GM18870 (cell line): ENCODE measurements at regions not wholly inside any gene's neighbourhood (a gene's known extent, or its start where the extent isn't known, plus 50 kb on each side); places are given as distances from the start of the nearest gene placed in this dataset.
A peak's percentile ranks its signal among the peaks of the same experiment; 100 is the strongest.

Experiments used
- ATAC-seq: cut with Tn5 transposase; IDR thresholded peaks from one replicate; pipeline ENCODE4 v1.9.1; 2021; ENCODE audit warnings: moderate library complexity; ENCODE audit not compliant: unreplicated experiment

DNA sequence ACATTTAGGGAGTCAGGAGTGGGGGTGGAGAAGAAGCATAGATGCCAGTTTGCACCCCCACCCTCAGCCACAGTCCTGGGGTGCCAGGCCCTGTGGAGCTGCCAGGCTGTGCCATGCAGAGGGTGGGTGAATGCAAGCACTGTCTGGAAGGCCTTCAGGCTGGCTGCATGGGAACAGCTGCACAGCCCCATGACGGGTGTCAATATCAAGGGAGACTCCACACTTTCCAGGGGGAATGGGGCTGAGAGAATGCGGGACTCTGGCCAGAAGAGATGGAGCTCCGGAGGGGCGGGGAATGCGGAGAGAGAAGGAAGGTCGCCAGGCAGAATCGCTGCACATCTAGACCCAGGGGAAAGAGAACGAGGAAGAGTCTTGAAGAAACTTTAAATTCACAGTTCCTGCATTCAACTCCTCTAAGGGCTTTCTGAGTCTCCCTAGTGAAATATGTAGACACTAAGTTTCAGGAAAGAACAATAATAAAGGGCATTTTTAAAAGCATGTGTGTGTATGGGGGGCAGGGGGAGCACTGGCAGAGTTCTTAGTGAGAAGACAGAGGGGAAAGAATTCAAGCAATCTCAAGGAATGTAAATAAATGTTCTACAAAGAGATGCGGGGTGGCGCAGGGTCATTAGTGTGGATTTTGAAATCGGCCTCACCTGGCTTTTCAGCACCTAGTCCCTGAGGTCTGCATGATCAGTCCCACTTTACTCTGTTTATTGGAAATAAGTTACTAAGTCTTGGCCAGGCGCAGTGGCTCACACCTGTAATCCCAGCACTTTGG lies 59.1 kb downstream of the BOD1 start:
- ATAC-seq = no peak

DNA sequence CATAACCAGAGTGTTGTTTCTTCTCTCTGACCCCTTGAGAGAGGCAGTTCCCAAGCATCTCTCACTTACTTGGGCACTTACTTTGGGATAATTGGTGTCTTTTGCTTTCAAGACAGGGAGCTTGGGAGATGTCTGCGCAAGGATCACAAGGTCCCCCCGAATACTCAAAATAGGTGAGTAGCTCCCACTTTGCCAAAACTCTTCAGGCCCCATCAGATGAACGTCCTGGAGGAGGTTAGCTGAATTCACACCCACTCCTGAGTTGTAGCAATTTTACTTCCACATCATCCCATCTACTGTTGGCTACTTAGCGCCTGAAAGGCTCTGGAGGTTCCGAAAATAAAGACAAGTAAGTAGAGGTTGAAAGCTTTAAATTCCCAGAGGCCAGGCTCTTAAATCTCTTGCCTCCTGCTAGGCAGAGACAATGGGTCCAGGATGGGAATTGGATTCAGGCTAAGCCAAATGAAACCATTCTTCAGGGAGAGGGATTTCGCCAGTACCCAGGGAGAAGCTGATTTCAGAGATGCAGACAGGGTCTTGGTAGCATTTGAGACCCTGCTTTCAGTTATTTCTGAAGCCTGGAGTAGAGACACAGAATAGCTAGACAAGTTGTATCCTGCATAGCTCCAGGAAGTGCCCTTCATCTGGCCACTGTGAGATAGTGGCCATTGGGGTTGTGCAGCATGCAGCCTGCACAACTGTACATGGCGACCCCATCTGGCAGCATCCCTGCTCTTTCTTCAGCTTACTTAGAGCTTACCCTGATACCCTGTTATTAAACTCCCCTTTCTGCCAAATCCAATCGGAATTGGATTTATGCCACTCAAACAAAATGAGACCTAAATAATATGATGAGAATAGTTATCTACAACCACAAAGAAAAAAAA lies 60.1 kb downstream of the BOD1 start:
- no peak for ATAC-seq

- no peak for ATAC-seq
Observed at GRCh38 chr5:173554989-173555705, 61.3 kb downstream of the BOD1 start.

DNA sequence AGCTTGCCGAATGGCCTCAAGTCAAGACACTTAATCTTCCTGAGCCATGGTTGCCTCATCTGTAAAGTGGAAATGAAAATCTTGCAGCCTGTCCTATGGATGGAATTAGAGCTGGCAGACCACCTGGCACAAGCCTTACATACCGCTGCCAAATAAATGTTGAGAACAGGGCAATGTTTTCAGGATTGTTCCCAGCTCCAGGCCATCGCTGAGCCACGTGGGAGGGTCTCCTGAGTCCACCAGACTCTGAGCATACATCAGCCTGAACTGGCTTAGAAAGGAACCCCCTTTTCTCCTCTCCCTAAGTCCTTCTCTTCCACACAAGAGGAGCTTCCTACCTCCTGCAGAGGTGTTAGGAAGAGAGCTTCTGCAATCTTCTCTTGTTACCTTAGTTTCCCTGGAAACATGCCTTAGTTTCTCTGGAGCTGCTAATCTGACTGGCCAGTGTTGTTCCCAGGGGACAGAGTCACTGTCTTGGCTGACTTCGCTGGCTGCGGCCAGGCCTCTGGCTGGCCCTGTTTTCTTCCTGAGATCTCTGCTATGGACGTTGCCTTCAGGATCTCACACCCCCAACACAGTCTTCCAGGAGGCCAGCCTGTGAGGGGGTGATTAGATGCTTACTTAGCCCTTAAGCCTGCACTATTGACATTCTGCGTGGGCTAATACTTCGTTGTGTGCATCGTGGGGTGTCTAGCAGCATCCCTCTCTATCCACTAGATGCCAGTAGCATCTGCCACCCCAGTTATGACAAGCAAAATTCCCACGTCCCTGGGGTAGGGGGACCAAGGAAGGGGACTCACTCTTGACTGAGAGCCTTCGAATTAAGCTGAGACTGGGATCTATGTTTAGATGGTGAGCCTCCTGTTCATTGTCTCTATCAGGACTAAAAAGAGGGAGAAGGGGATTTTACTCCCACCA lies 62.2 kb downstream of the BOD1 start:
- no peak for ATAC-seq

GRCh38 chr5:173550641-173551040 lies 65.8 kb downstream of the BOD1 start:
- ATAC-seq = no peak

DNA sequence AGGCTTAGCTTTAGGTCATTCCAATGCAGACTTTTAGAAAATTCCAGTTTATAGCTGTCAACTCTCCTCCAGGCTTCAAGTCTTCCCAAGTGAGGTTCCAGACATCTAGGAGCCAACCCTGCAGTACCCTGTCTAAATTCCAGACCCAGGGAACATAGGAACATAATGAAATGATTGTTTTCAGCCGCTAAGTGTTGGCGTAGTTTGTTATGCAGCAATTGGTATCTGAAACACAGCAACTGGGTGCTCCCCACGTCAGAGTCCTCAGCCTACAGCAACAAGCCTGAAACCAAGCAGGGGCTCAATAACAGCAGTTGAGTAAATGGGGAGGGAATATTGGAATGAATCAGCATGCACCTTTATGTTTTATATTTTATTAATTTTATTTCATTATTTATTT lies 66.8 kb downstream of the BOD1 start:
- no peak for ATAC-seq

DNA sequence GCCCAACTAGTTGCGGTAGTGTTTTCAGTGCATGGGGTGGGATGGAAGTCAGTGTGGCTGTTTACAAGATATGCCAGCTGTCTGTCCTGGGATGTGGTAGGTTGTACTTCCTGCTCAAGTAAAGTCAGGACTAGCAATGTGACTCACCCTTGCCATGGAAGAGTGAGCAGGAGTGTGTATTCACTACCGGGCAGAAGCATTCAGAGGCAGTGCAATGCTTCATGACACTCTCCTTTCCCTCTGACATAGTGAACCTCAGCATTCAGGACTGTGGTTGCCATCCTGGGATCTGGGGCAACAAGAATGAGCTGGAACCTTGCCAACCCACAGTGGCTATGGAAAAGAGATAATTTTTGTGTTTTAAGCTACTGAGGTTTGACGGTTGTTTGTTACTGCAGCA lies 68.9 kb downstream of the BOD1 start:
- peak; percentile 81 for ATAC-seq

DNA sequence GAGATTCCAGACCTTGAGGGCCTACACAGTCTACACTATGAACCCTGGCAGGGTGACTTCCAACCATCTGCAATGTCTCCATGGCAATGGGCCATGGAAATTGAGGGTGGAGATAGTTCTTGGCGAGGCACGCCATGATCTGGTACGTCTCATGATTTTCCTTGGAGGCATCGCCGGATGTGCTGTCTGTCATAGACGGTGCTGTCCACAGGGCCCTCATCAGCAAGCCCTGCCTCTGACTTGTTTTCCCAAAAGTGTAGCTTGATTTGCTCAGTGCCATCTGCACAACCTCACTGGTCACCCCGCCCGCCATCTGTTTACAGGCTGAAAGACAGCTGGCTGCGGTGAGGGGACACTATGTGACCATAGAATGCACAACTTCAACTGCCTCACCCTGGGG lies 73.5 kb downstream of the BOD1 start:
- ATAC-seq = no peak

DNA sequence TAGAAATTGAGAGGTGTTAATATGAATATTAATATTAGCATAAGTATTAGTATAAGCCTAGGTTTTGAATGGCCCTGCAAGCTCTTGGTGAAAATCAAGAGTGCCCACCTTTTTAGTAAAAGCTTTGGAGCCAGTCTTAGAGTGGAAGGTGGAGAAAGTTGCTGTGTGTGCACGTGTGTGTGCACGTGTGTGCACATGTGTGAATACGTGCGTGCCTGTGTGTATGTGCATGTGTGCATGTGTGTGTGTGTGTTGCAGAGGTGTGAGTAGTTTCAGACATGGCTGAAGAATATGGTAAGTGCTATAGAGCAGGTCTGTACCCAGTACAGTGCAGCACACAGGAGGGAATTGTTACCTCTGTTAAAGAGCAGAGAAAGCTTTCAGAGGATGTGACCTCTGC lies 74.3 kb downstream of the BOD1 start:
- ATAC-seq = no peak

- ATAC-seq = no peak
Observed at GRCh38 chr5:173538654-173539053, 77.8 kb downstream of the BOD1 start.

DNA sequence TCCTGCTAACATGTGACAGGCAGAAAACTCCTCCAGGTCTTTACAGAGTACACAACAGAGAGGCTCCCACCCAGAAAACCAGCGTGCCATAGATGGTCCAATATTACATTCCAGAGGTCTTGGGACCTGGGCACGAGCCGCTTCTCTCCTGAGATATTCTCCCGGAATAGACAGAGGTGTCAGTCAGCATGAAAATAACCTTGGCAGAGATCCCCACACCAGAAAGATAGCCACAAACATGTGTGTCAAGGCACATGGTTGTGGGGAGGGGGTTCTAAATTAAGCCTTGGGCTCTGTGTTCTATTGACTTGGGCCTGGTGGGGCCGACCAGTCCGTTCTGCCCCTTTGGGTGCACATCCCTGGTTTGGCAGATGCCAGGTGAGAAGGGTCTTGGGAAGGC lies 78.4 kb downstream of the BOD1 start:
- ATAC-seq = no peak

DNA sequence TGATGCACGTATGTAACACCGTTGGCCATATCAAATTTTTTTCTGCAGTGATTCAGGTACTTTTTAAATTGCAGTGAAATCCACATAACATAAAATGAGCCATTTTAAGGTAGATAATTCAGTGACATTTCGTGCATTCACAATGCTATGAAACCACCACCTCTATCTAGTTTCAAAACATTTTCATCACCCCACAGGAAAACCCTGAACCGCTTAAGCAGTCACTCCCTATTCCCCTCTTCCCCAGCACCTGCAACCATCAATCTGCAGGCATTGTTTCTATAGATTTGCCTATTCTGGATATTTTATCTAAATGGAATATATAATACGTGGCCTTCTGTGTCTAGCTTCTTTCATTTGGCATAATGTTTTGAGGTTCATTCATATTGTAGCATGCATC lies 79.2 kb downstream of the BOD1 start:
- ATAC-seq = no peak

DNA sequence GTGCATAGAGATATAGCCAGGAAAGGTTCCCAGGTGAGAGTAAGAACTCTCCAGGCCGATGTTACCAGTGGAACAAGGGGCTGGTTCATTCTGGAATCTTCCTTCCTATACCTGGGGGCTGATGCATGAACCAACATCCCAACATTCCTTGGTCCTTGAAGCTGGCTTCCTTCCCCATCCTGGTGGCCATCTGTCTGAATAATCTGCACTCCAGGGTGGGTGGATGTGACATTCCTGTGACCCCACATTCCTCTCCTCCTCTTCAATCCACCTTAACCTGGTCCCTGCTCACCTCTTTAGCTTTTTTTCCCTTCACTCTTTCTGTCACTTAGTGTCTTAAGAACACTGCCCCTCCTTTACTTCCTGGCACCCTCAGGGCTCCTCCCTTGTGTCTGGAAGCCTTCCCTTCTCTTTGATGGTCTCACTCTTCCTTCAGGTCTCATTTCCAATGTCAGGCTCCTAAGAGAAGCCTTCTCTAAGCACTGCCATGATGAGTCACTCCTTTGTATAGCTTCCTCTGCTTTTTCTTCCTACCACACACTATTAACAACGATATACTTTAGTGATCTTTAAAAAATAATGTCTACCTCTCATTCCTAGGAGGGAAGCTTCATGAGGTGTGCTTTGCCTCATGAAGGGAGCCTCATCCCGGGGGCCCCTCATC lies 80.3 kb downstream of the BOD1 start:
- ATAC-seq = no peak

DNA sequence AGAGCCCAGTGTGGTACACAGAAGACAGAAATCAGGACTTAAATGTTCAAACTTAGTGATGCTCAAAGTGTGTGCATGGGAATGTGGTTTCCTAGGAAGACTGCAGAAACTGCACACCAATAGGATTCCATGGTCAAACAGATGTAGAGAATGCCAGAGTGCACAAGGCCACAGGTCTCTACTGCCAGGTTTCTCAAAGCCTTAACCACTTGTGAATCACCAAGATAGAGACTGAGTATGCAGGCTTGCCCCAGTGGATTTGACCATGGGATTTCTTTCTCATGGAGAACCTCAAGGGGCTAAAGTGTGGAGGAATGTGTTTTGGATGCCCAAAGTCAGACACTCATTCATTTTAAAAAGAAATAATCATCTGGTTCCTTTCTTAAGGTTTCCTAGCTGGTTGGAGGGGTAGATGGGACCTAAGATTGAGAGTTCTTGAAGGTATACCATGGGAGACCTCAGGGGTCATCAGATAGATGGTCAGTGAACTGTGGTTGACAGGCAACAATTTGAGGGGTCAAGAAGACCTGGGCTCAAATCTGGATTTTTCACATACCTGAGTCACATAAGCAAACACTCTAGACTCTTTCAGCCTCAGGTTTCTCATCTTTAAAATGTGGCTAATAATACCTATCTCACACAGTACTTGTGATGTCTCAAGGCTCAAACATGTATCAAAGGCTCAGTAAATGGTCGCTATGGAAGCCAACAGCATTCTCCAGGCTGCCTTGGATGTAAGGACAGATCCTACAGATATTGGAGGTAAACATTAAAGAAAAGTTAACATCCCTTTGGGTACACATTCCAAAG lies 81.1 kb downstream of the BOD1 start:
- no peak for ATAC-seq

- no peak for ATAC-seq
Observed at GRCh38 chr5:173534664-173535063, 81.8 kb downstream of the BOD1 start.

GRCh38 chr5:173534031-173534430 lies 82.4 kb downstream of the BOD1 start:
- no peak for ATAC-seq

- ATAC-seq = no peak
Observed at GRCh38 chr5:173532689-173533250, 83.7 kb downstream of the BOD1 start.

- ATAC-seq = no peak
Observed at GRCh38 chr5:173531863-173532262, 84.6 kb downstream of the BOD1 start.

- no peak for ATAC-seq
Observed at GRCh38 chr5:173530547-173530946, 85.9 kb downstream of the BOD1 start.
